IMR-90 (cell line): ENCODE measurements at regions not wholly inside any gene's neighbourhood (a gene's known extent, or its start where the extent isn't known, plus 50 kb on each side); places are given as distances from the start of the nearest gene placed in this dataset.

ENCODE experiments used
- CEBPB ChIP-seq: IDR thresholded peaks from 2 replicates; pipeline ENCODE4 v1.6.1; 2012; ENCODE audit warnings: low read depth, low read length, improper control_type of control experiment
- POLR2A ChIP-seq: IDR thresholded peaks from 2 replicates; pipeline ENCODE4 v1.6.1; 2012; ENCODE audit warnings: mild to moderate bottlenecking, low read depth, low read length
- RAD21 ChIP-seq: IDR thresholded peaks from 2 replicates; pipeline ENCODE4 v1.6.1; 2012; ENCODE audit warnings: low read length, improper control_type of control experiment
- TF ChIP-seq, protein P1 (sequence below): conservative IDR thresholded peaks from 2 replicates; pipeline ENCODE4 v1.5.1; 2012; ENCODE audit warnings: mild to moderate bottlenecking, low read depth, low read length, improper control_type of control experiment

DNA sequence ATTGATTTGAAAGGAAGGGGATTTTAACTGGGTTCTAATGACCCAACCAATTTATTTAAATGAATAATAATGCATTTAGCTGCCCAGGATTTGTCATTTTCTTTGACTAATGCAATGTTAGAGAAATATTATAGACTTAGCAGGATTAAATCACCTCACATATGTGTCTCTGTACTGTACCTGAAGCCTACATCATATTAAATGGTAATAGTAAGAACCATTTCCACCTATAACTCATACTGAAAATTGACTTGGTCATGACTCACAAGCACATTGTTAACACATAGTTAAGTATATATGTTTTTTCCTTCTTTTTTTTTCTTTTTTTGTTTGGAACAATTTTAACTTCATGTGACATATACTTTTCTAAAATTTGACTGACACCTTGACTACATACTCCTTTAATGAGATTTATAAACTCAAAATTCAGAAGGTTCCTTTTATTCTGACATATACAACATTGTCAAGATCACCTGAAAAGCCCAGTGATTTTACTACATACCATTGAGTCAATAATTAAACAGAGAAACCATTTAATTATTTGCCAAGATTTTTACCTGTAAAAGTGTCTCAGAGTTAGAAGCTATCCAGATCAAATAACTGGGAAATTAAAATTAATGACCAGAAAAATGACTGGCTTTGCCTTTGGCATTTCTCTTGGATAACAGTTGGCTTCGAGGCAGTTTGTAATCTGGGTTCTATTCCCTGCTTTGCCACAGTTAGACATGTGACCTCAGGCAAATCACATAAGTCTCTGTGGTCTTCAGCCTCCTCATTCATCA, 58.8 kb upstream of the CDC42EP3 start:
- TF ChIP-seq, protein P1, sequence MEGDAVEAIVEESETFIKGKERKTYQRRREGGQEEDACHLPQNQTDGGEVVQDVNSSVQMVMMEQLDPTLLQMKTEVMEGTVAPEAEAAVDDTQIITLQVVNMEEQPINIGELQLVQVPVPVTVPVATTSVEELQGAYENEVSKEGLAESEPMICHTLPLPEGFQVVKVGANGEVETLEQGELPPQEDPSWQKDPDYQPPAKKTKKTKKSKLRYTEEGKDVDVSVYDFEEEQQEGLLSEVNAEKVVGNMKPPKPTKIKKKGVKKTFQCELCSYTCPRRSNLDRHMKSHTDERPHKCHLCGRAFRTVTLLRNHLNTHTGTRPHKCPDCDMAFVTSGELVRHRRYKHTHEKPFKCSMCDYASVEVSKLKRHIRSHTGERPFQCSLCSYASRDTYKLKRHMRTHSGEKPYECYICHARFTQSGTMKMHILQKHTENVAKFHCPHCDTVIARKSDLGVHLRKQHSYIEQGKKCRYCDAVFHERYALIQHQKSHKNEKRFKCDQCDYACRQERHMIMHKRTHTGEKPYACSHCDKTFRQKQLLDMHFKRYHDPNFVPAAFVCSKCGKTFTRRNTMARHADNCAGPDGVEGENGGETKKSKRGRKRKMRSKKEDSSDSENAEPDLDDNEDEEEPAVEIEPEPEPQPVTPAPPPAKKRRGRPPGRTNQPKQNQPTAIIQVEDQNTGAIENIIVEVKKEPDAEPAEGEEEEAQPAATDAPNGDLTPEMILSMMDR = no peak
- TF ChIP-seq POLR2A (no peak), CEBPB (no peak), RAD21 (no peak)
